Spleen (tissue), 7 donors: ENCODE measurements at regions not wholly inside any gene's neighbourhood (a gene's known extent, or its start where the extent isn't known, plus 50 kb on each side); places are given as distances from the start of the nearest gene placed in this dataset.

Source experiments
- POLR2A ChIP-seq, 3 donors: fragments of 450-650 bp; IDR thresholded peaks; one replicate each; pipeline ENCODE4 v1.5.1; 2017; ENCODE audit warnings: antibody characterized with exemption in 3 of 3, mild to moderate bottlenecking in 1 of 3
- POLR2AphosphoS5 ChIP-seq, 3 donors: sonication (generic); formaldehyde crosslinking; IDR thresholded peaks; one replicate each; pipeline ENCODE4 v1.5.1; 2017; ENCODE audit warnings: antibody characterized with exemption in 3 of 3
- TF ChIP-seq, protein P1 (sequence below), 11 experiments: fragments of 200-600 bp in 7 of 11; fragments of 450-650 bp in 4 of 11; sonication (generic) in 4 of 11; IDR thresholded peaks in 8 of 11; conservative IDR thresholded peaks in 3 of 11; 1 replicate in 7 of 11; 2 replicates in 4 of 11; pipeline versions ENCODE4 v1.4.0 to v1.8.0; 2016 to 2021; ENCODE audit warnings: antibody characterized with exemption in 11 of 11, inconsistent platforms in 4 of 11, mild to moderate bottlenecking in 1 of 11
- donor health status: DM: no; HTN: no; CAD: no; lungs with moderate emphysema.
- donor health status: DM: no; HTN: no; CAD: no.
- donor health status: DM: no; HTN: no; CAD: no.

DNA sequence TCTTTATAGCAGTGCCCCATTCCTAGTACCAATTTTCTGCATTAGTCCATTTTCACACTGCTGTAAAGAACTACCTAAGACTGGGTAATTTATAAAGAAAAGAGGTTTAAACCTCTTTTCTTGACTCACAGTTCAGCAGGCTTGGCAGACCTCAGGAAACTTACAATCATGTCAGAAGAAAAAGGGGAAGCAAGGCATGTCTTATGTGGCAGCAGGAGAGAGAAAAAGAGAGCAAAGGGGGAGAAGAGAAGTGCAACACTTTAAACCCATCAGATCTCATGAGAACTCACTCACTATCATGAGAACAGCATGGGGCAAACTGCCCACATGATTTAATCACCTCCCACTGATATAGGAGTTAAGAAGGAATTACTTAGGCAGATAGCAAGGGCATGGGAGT lies 101.6 kb upstream of the PLEKHG7 start:
- TF ChIP-seq POLR2A (IDR thresholded peaks at IDR 0.05) (no peak), POLR2AphosphoS5 (IDR thresholded peaks at IDR 0.05) (no peak)
- TF ChIP-seq, protein P1, sequence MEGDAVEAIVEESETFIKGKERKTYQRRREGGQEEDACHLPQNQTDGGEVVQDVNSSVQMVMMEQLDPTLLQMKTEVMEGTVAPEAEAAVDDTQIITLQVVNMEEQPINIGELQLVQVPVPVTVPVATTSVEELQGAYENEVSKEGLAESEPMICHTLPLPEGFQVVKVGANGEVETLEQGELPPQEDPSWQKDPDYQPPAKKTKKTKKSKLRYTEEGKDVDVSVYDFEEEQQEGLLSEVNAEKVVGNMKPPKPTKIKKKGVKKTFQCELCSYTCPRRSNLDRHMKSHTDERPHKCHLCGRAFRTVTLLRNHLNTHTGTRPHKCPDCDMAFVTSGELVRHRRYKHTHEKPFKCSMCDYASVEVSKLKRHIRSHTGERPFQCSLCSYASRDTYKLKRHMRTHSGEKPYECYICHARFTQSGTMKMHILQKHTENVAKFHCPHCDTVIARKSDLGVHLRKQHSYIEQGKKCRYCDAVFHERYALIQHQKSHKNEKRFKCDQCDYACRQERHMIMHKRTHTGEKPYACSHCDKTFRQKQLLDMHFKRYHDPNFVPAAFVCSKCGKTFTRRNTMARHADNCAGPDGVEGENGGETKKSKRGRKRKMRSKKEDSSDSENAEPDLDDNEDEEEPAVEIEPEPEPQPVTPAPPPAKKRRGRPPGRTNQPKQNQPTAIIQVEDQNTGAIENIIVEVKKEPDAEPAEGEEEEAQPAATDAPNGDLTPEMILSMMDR (IDR thresholded peaks at IDR 0.05 in 8 of 11, conservative IDR thresholded peaks at IDR 0.05 in 3 of 11): no peak
